ENCODE measurements at regions not wholly inside any gene's neighbourhood (a gene's known extent, or its start where the extent isn't known, plus 50 kb on each side); places are given as distances from the start of the nearest gene placed in this dataset. TPM values are rescaled to one million over a fixed set of nuclear protein-coding genes. Genes with fewer than 3 reads are reported as not detected.

DNA sequence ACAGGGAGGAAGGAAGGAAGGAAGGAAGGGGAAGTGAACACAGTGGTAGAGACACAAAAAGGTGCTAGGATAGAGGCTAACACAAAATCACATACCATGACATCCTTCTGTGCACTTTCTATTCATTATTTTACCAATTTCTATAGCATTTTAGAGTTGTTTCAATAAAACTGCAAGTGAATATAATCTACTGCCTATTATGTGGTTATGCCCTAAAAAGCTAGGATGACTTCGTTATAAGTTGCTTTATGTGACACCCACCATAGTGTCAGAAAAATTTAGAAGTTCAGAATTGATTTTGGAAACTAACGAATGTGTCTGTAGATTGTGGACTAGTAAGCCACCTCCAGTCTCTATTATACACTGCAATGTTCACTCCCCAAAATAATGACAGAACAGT is 59.4 kb upstream of the EDNRA start:
- no peak for DNase-seq (ENCODE audit: low spot score in 2 of 2)
- Histone ChIP-seq H3K36me3 (no peaks in the 10 kb centered on the region), H3K27ac (no peak overlapping the region), H3K4me1 (no peaks in the 10 kb centered on the region), H3K4me3 (no peak overlapping the region), H3K27me3 (no peaks in the 10 kb centered on the region), H3K9me3 (no peaks in the 10 kb centered on the region)
- 92 to 94% methylated on average over 2 of the region's 2 CpGs for WGBS, 2 donors
- TF ChIP-seq, protein P1, sequence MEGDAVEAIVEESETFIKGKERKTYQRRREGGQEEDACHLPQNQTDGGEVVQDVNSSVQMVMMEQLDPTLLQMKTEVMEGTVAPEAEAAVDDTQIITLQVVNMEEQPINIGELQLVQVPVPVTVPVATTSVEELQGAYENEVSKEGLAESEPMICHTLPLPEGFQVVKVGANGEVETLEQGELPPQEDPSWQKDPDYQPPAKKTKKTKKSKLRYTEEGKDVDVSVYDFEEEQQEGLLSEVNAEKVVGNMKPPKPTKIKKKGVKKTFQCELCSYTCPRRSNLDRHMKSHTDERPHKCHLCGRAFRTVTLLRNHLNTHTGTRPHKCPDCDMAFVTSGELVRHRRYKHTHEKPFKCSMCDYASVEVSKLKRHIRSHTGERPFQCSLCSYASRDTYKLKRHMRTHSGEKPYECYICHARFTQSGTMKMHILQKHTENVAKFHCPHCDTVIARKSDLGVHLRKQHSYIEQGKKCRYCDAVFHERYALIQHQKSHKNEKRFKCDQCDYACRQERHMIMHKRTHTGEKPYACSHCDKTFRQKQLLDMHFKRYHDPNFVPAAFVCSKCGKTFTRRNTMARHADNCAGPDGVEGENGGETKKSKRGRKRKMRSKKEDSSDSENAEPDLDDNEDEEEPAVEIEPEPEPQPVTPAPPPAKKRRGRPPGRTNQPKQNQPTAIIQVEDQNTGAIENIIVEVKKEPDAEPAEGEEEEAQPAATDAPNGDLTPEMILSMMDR (IDR thresholded peaks at IDR 0.05), result no peak
- no peak for TF ChIP-seq POLR2A (IDR thresholded peaks at IDR 0.05)

GRCh38 chr4:147423229-147423628 is 57.7 kb upstream of the EDNRA start:
- Histone ChIP-seq H3K4me1 (no peaks in the 10 kb centered on the region), H3K36me3 (no peaks in the 10 kb centered on the region), H3K27ac (no peak overlapping the region), H3K9me3 (no peaks in the 10 kb centered on the region), H3K4me3 (no peak overlapping the region), H3K27me3 (no peaks in the 10 kb centered on the region)
- DNase-seq (ENCODE audit: low spot score in 2 of 2), result no peak
- WGBS, 2 donors, result 64 to 72% methylated on average over 4 of the region's 4 CpGs
- TF ChIP-seq POLR2A (IDR thresholded peaks at IDR 0.05), result no peak
- TF ChIP-seq EP300 (IDR thresholded peaks at IDR 0.05), result no peak
- TF ChIP-seq, protein P1 (IDR thresholded peaks at IDR 0.05), result no peak

- 94 to 100% methylated on average over 1 of the region's 1 CpG for WGBS, 2 donors
- TF ChIP-seq POLR2A (IDR thresholded peaks at IDR 0.05) (no peak), EP300 (IDR thresholded peaks at IDR 0.05) (no peak)
- TF ChIP-seq, protein P1 (IDR thresholded peaks at IDR 0.05), result no peak
- Histone ChIP-seq H3K36me3 (no peaks in the 10 kb centered on the region), H3K27ac (no peak overlapping the region), H3K27me3 (no peaks in the 10 kb centered on the region), H3K9me3 (no peaks in the 10 kb centered on the region), H3K4me1 (no peaks in the 10 kb centered on the region), H3K4me3 (no peak overlapping the region)
- no peak for DNase-seq (ENCODE audit: low spot score in 2 of 2)
Measured at GRCh38 chr4:147425019-147425418, 55.9 kb upstream of the EDNRA start.

GRCh38 chr4:147428583-147428982 is 52.3 kb upstream of the EDNRA start:
- Histone ChIP-seq H3K36me3 (no peaks in the 10 kb centered on the region), H3K27ac (no peak overlapping the region), H3K27me3 (no peaks in the 10 kb centered on the region), H3K4me3 (no peak overlapping the region), H3K9me3 (peaks cover 0 to 9% (median 0%) of the 10 kb centered on the region in 4 donors), H3K4me1 (no peaks in the 10 kb centered on the region)
- WGBS, 2 donors, result 87 to 92% methylated on average over 4 of the region's 4 CpGs
- TF ChIP-seq, protein P1 (IDR thresholded peaks at IDR 0.05), result no peak
- no peak for TF ChIP-seq POLR2A (IDR thresholded peaks at IDR 0.05)
- no peak for TF ChIP-seq EP300 (IDR thresholded peaks at IDR 0.05)
- no peak for DNase-seq (ENCODE audit: low spot score in 2 of 2)

- no peak for DNase-seq (ENCODE audit: low spot score in 2 of 2)
- H3K27me3 ChIP-seq, result no peaks in the 10 kb centered on the region
- H3K4me1 ChIP-seq, result no peaks in the 10 kb centered on the region
- WGBS, 2 donors, result 66 to 70% methylated on average over 2 of the region's 2 CpGs
- H3K4me3 ChIP-seq, result no peak overlapping the region
- H3K27ac ChIP-seq, result no peak overlapping the region
- no peaks in the 10 kb centered on the region for H3K36me3 ChIP-seq
- TF ChIP-seq, protein P1 (IDR thresholded peaks at IDR 0.05), result no peak
- no peak for TF ChIP-seq POLR2A (IDR thresholded peaks at IDR 0.05)
- TF ChIP-seq EP300 (IDR thresholded peaks at IDR 0.05), result no peak
- H3K9me3 ChIP-seq, result peaks cover 0 to 9% (median 0%) of the 10 kb centered on the region in 4 donors
Measured at GRCh38 chr4:147430111-147430510, 50.8 kb upstream of the EDNRA start.

Small RNA genes lying in the stretch of these regions (small RNA-seq; reads per million reads assigned to genes)
- not detected for gene MIR548G

Data from tibial nerve (tissue), 4 donors.